Central memory CD8-positive, alpha-beta T cell (primary cell): ENCODE measurements at regions not wholly inside any gene's neighbourhood (a gene's known extent, or its start where the extent isn't known, plus 50 kb on each side); places are given as distances from the start of the nearest gene placed in this dataset.

Experiments
- ATAC-seq: fragments of 150-1000 bp; cut with Tn5 transposase; replicated peaks from 2 replicates; pipeline ENCODE4 v1.10.0; 2022; ENCODE audit warnings: mild to moderate bottlenecking, moderate FRiP score, moderate number of reproducible peaks; ENCODE audit not compliant: poor library complexity, severe bottlenecking; ENCODE audit errors: extremely low read depth
- DNase-seq, 2 donors: peaks; one replicate each; pipeline ENCODE4 v3.0.0; 2021; ENCODE audit warnings: low spot score in 2 of 2
- H3K27ac Mint-ChIP-seq: one replicate; pipeline ENCODE4 v1.8.0; 2022; ENCODE audit warnings: low read depth, mild to moderate bottlenecking, moderate library complexity, mixed read lengths
- H3K27me3 Mint-ChIP-seq: one replicate; pipeline ENCODE4 v1.8.0; 2022; ENCODE audit warnings: mixed read lengths
- H3K36me3 Mint-ChIP-seq: one replicate; pipeline ENCODE4 v1.8.0; 2022; ENCODE audit warnings: mild to moderate bottlenecking, moderate library complexity, mixed read lengths; ENCODE audit not compliant: insufficient read depth
- H3K4me1 Mint-ChIP-seq: one replicate; pipeline ENCODE4 v1.8.0; 2022; ENCODE audit warnings: mixed read lengths
- H3K4me3 Mint-ChIP-seq: one replicate; pipeline ENCODE4 v1.8.0; 2022; ENCODE audit warnings: mild to moderate bottlenecking, moderate library complexity, mixed read lengths
- H3K9me3 Mint-ChIP-seq: one replicate; pipeline ENCODE4 v1.8.0; 2022; ENCODE audit warnings: mixed read lengths

DNA sequence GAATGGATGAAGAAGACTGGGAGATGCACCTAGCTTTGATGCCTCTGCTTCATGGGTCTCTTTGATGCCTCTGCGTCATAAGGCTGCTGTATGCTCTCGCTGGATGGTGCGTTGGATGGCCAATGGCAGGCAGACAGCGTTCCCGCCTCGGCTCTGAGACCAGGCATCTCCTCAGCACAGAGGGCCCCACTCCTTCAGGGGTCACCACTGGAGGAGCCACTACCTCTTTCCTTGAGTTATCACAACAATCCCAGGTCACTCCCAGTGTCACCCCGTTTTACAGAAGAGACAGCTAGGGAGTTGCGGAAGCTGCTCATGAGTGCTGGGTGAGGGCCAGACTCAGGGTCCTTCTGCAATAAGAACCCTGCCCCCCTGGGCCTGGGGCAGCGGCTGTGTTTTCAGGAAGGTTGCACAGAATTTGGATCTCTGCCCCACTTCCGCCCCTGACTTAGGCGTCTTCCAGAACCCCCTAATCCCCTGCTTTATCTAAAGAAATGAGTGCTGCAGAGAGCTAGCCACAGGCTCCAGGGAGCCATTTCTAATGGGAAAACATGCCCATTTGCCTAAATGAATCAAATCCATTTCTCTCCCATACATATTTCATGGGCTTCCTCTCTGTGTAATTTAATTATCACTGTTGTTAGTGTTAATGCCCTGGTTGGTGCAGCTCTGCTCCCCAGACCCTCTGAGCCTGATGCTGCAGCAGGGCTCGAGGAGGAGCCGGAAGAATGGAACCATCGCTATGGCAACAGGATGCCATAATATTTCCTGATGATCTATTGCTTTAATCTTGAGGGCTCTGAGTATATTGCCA, 131.8 kb upstream of the HS6ST1 start:
- Mint-ChIP-seq H3K4me3 (no peak overlapping the region), H3K9me3 (no peaks in the 10 kb centered on the region), H3K4me1 (no peaks in the 10 kb centered on the region), H3K27ac (no peak overlapping the region), H3K36me3 (no peaks in the 10 kb centered on the region), H3K27me3 (peaks cover 62% of the 10 kb centered on the region)
- ATAC-seq = no peak
- no peak for DNase-seq

DNA sequence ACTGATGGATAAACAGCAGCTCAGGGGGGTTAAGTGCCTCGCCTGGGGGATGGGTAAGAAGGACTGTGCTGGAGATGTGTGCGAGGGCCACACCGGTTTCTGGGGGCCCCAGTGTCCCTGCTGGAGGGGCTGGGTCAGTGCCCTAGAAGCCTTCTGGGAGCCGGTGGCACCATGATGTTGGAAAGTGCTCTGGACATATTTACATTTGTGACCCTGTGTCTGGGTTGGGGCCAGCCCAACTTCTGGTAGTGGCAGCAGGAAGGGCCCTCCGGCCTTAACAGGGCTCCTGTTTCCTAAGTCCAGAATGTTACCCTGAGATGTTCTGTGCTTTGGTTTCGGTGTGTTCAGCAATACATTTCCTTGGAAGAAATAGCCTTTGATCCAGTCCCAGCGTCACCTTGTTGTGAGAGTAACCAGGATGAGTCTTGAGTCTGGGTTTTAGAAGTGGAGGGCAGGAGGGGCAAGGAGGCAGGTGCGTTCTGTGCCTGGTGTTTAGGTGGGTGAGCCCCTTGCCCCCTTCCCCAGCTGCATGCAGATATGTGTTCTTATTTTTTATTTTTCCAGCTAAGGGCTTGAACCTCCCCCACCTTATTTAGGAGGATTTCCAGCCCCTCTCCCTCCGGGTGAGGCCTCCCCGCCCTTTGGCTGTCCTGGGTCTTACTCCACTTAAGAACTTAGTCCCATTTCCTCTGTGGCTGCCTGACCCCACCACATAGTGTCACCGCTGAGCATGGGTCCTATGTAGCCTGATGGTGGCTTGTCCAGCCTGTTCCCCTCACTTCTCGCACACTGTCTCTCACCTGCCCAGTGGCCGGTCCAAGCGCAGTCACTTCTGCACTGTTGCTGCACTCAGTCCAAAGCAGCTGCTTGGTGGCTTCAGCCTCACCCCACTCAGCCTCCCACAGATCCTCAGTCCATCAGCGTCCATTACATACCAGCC, 132.7 kb upstream of the HS6ST1 start:
- DNase-seq = no peak
- no peak overlapping the region for H3K27ac Mint-ChIP-seq
- ATAC-seq = no peak
- H3K27me3 Mint-ChIP-seq = peaks cover 62% of the 10 kb centered on the region
- H3K4me3 Mint-ChIP-seq = no peak overlapping the region
- no peaks in the 10 kb centered on the region for H3K9me3 Mint-ChIP-seq
- no peaks in the 10 kb centered on the region for H3K4me1 Mint-ChIP-seq
- H3K36me3 Mint-ChIP-seq = no peaks in the 10 kb centered on the region

DNA sequence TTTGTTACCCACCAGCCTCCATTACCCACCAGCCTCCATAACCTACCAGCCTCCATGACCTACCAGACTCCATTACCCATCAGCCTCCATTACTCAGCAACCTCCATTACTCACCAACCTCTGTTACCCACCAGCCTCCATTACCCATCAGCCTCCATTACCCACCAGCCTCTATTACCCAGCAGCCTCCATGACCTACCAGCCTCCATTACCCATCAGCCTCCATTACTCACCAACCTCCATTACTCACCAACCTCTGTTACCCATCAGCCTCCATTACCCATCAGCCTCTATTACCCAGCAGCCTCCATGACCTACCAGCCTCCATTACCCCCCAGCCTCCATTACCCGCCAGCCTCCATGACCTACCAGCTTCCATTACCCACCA, 133.3 kb upstream of the HS6ST1 start:
- Mint-ChIP-seq H3K9me3 (no peaks in the 10 kb centered on the region), H3K36me3 (no peaks in the 10 kb centered on the region), H3K4me3 (no peak overlapping the region), H3K27ac (no peak overlapping the region), H3K27me3 (peaks cover 62% of the 10 kb centered on the region), H3K4me1 (no peaks in the 10 kb centered on the region)
- ATAC-seq = no peak
- no peak for DNase-seq

DNA sequence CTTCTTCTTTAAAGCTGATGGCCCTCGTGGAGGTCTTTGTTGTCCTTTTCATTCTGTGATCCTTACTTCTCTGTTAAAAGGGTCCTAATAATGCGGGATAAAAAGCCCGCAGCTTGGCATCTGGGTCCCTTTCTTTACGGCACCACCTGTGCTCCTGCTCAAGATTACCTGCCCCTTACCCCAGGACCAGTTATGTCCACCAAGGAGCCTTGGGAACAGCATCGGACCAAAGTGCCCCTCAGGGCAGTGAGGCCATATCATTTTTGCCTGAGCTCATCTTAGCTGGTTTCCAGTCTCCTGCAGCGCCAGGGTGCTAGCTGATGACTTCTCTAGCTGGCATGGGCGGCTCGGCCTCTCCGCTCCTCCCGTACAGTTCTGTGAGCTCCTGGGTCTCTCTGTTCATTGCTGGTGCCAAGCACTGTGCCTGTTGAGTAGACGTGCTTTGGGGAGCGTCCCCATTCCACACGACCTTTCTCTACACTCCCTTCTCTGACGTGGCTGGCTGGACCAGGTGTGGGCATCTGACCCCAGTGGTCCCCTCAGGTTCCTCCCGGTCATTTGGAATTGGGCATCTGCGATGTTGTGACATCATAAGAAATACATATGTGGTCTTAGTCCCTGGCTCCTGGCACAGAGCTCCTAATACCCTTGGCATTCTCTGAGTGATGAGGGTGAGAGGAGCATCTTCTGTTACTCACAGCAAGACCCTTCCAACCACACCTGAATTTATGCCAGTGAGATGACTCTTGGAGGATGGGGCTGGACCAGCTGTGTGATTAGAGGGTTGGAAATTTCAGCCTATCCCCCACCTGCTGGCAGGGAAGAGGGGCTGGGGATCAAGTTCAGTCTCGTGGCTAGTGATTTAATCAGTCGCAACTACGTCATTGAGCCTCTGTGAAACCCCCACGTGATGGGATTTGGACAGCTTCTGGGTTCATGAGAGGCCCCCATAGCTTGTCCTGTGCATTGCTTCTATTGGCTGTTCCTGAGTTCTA, 134.2 kb upstream of the HS6ST1 start:
- ATAC-seq (no peak), DNase-seq (no peak)
- Mint-ChIP-seq H3K27ac (no peak overlapping the region), H3K27me3 (peaks cover 67% of the 10 kb centered on the region), H3K4me3 (no peak overlapping the region), H3K36me3 (no peaks in the 10 kb centered on the region), H3K4me1 (no peaks in the 10 kb centered on the region), H3K9me3 (no peaks in the 10 kb centered on the region)

DNA sequence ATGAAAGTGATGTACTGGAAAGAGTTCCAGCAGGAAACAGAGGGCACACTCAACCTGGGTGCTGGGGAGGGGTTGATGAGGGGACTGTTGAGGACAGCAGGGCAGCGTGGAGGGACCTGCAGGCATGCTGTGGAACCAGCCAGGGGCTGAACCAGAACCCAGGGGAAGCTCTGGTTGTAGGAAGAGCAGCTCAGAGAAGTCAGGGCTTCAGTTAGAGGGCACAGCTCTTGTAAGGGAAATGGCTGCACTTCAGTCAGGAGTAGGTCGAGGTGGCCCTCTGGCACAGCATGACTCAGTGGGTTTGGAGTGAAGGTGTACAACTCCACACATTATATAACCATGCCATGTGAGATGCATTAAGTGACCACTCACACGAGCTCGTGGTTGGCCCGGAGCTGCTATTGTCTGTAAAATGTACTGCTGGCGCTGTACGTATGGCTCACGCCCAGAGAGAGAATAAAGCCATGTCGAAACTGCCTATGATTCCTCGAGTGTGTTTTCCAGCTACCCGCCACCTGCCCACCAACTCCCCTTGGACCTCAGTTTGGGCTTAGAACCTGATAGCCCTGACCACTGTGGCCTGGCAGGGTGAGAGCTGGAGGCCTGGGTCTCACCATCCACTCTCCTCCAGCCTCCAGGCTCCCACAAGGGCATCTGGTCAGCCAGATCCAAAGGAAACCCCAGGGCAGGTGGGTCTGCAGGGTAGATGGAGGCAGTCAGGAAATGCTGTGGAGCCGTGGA, 136.5 kb upstream of the HS6ST1 start:
- Mint-ChIP-seq H3K4me1 (no peaks in the 10 kb centered on the region), H3K27ac (no peak overlapping the region), H3K27me3 (peaks cover 83% of the 10 kb centered on the region), H3K36me3 (no peaks in the 10 kb centered on the region), H3K4me3 (no peak overlapping the region), H3K9me3 (no peaks in the 10 kb centered on the region)
- ATAC-seq (no peak), DNase-seq (no peak)

DNA sequence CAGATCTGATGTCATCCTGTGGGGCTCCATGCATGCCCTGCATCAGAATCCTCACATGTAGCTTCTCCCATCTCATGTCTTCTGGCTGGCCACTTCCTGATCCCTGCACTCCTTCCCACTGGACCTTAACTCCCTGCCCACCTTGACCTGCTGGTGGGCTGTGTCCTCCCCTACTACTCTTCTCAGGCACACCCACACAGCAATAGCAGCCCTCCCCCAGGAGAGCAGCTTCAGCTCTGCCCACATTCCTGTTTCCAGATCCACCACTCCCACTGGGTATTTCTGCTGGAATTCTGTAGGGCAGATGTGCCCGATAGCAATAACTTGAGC, 137.0 kb upstream of the HS6ST1 start:
- DNase-seq (no peak), ATAC-seq (no peak)
- Mint-ChIP-seq H3K4me3 (no peak overlapping the region), H3K36me3 (no peaks in the 10 kb centered on the region), H3K9me3 (no peaks in the 10 kb centered on the region), H3K27me3 (peaks cover 83% of the 10 kb centered on the region), H3K27ac (no peak overlapping the region), H3K4me1 (no peaks in the 10 kb centered on the region)

DNA sequence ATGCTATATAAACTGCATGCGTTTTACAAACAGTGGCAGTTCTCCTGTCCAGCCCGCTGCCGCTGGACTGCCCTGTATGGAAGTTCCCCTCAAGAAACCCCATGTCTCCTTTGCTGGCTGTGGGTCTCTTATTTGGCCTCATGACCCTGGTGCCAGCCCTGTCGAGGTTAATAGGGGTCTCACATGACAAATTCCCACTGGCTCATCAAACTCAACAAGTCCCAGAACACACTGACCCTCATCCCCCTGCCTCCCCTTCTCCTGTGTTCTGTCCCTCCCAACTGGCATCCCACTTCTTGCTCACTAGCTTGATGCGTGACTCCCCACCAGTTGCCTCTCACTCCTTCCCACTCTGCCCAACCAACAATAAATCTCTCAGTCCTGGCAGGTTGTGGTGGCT, 137.6 kb upstream of the HS6ST1 start:
- no peak for DNase-seq
- Mint-ChIP-seq H3K27ac (no peak overlapping the region), H3K27me3 (peaks cover 81% of the 10 kb centered on the region), H3K4me1 (no peaks in the 10 kb centered on the region), H3K4me3 (no peak overlapping the region), H3K36me3 (no peaks in the 10 kb centered on the region), H3K9me3 (no peaks in the 10 kb centered on the region)
- no peak for ATAC-seq

DNA sequence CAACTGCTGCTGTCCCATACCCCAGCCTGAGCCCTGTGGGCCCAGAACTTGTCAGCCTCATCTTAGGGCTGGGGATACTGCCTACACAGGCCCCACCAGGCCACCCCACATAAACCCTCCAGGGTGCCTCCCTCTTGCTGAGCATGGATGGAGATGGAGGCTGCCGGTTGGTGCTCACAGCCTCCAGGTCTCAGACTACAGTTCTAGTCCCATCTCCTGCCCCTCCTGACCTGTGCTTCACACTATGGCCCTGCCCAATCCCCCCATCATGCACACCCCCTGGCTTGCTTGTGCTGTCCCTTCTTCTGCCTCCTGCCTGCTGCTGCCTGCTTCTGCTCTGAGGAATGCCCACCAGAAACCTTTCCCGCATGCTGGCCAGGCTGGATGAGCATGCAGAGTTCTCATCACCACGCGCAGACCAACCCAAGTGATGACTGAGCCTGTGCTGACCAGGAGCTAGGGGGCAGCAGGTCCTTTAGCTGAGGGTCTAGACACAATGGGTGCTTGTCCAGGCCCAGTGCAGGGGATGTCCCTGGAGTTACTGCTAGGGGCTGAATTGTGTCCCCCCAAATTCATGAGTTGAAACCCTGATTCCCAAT, 138.4 kb upstream of the HS6ST1 start:
- no peaks in the 10 kb centered on the region for H3K4me1 Mint-ChIP-seq
- ATAC-seq (no peak), DNase-seq (no peak)
- peaks cover 73% of the 10 kb centered on the region for H3K27me3 Mint-ChIP-seq
- H3K9me3 Mint-ChIP-seq = no peaks in the 10 kb centered on the region
- no peak overlapping the region for H3K27ac Mint-ChIP-seq
- no peak overlapping the region for H3K4me3 Mint-ChIP-seq
- H3K36me3 Mint-ChIP-seq = no peaks in the 10 kb centered on the region

DNA sequence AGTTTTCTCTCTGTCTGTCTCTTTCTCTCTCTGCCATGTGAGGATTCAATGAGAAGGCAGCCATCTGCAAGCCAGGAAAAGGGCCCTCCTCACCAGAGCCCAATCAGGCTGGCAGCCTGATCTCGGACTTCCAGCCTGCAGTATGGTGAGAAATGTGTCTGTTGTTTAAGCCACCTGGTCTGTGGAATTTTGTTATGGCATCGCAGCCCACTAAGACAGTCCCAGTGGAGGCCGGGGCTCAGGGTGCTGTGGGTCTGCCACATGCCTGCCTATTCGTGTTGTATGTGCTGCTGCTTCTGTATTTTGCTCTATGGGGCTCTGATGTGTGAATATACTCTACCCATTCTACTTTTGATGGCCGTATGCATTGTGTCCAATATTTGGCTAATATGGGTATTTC, 139.0 kb upstream of the HS6ST1 start:
- peaks cover 66% of the 10 kb centered on the region for H3K27me3 Mint-ChIP-seq
- no peaks in the 10 kb centered on the region for H3K4me1 Mint-ChIP-seq
- ATAC-seq (no peak), DNase-seq (no peak)
- H3K36me3 Mint-ChIP-seq = no peaks in the 10 kb centered on the region
- no peak overlapping the region for H3K4me3 Mint-ChIP-seq
- H3K27ac Mint-ChIP-seq = no peak overlapping the region
- no peaks in the 10 kb centered on the region for H3K9me3 Mint-ChIP-seq

DNA sequence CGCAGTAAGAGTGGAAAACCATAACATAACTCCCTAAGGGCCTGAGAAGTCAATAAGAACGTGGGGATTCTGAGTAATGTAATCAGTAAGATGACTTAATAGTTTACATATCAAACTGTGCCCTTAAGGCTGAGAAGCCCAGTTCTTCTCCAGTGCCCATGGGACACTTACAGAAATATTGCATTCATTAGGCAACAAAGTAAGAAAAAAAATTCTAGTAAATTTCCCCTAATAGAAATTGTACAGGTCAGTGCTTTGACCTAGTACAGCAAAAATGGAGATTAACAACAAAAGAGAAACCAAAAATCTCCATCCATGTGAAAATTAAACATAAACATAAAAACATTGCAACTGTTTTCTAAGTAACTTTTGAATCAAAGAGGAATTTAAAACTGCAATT, 139.8 kb upstream of the HS6ST1 start:
- Mint-ChIP-seq H3K4me1 (no peaks in the 10 kb centered on the region), H3K4me3 (no peak overlapping the region), H3K27me3 (peaks cover 59% of the 10 kb centered on the region), H3K36me3 (no peaks in the 10 kb centered on the region), H3K27ac (no peak overlapping the region), H3K9me3 (no peaks in the 10 kb centered on the region)
- DNase-seq (no peak), ATAC-seq (no peak)

DNA sequence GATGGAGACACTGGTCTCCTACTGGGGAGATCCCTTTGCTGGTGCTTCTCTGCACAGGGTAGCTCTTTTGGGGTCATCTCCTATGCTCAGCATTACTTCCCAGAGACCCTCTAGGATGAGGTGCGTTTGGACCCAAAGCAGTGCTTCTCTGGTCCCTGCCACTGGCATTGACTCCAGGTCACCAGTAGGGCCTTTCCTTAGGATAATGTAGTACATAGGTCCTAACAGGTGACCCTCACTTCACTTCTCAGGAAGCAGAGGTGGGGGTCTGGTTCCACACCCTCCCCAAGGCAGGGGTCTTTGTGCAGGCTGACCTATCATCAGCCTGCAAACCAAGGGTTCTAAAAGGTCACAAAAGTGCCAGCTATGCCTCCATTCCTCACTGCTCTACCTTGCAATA, 145.8 kb upstream of the HS6ST1 start:
- ATAC-seq = no peak
- Mint-ChIP-seq H3K36me3 (peaks cover 4% of the 10 kb centered on the region), H3K4me3 (no peak overlapping the region), H3K4me1 (no peaks in the 10 kb centered on the region), H3K27me3 (no peaks in the 10 kb centered on the region), H3K9me3 (peaks cover 15% of the 10 kb centered on the region), H3K27ac (no peak overlapping the region)
- peak in 1 of 2 donors; percentile 1 for DNase-seq
